ENCODE measurements at regions not wholly inside any gene's neighbourhood (a gene's known extent, or its start where the extent isn't known, plus 50 kb on each side); places are given as distances from the start of the nearest gene placed in this dataset.

- dilution Hi-C loops (cut with MboI; ENCODE audit: extremely low pct_ligation_motif_present, low sequenced_read_pairs) (no loop called here), intact Hi-C loops (cut with micrococcal nuclease) (no loop called here)
- no TSS peak for BruUV-seq (replicated peaks)
- H3K9ac ChIP-seq (replicated peaks; ENCODE audit: extremely low read depth, insufficient read depth, low read length), result no peak overlapping the region
- peaks cover 4% of the 10 kb centered on the region for H3K9me3 ChIP-seq (replicated peaks; ENCODE audit: control insufficient read depth, insufficient read depth, low read length)
- no peak overlapping the region for H3K4me2 ChIP-seq (ENCODE audit: insufficient read depth, low read length)
- no peaks in the 10 kb centered on the region for H3K9me1 ChIP-seq (replicated peaks; ENCODE audit: control insufficient read depth, extremely low read depth, insufficient read depth, low read length)
- H3K4me1 ChIP-seq (ENCODE audit: control insufficient read depth, extremely low read depth, insufficient read depth, low read length), result no peaks in the 10 kb centered on the region
- POLR2A ChIA-PET, result no interaction called here
- CTCF ChIA-PET, result no interaction called here
- no peak for FAIRE-seq
- no peak for TF ChIP-seq POLR2A (IDR thresholded peaks at IDR 0.05; ENCODE audit: low read depth, low read length)
- no peak for TF ChIP-seq POLR2AphosphoS5 (IDR thresholded peaks at IDR 0.05; ENCODE audit: insufficient read depth, low read depth, low read length)
- no peak for TF ChIP-seq EZH2 (IDR thresholded peaks at IDR 0.05; ENCODE audit: borderline replicate concordance, low read depth, low read length, severe bottlenecking)
- no peaks in the 10 kb centered on the region for H3K79me2 ChIP-seq (ENCODE audit: control insufficient read depth, insufficient read depth, low read length)
- no peaks in the 10 kb centered on the region for H3K36me3 ChIP-seq (ENCODE audit: control insufficient read depth in 2 of 2, extremely low read depth in 1 of 2, insufficient read depth in 2 of 2, low read length in 2 of 2)
- H3K27ac ChIP-seq (ENCODE audit: insufficient read depth, low read depth, low read length), result no peak overlapping the region
- no peaks in the 10 kb centered on the region for H3K27me3 ChIP-seq (ENCODE audit: control insufficient read depth in 2 of 2, insufficient read depth in 2 of 2, low read length in 2 of 2)
- no peak overlapping the region for H2AFZ ChIP-seq (ENCODE audit: low read depth, low read length)
- H3K4me3 ChIP-seq (replicated peaks in 1 of 3; ENCODE audit: insufficient read depth in 1 of 3, low read depth in 1 of 3, low read length in 3 of 3), result no peak overlapping the region
- no peaks in the 10 kb centered on the region for H4K20me1 ChIP-seq (replicated peaks; ENCODE audit: control insufficient read depth, extremely low read depth, insufficient read depth, low read length)
- no peak for DNase-seq (ENCODE audit: low read depth, low spot score)
Observed at GRCh38 chr14:43362586-43362985, 1144.5 kb downstream of the FSCB start.

GRCh38 chr14:43361751-43362150 is 1145.3 kb downstream of the FSCB start:
- no peak overlapping the region for H3K4me3 ChIP-seq (replicated peaks in 1 of 3; ENCODE audit: insufficient read depth in 1 of 3, low read depth in 1 of 3, low read length in 3 of 3)
- ChIA-PET POLR2A (no interaction called here), CTCF (no interaction called here)
- H3K4me2 ChIP-seq (ENCODE audit: insufficient read depth, low read length), result no peak overlapping the region
- DNase-seq (ENCODE audit: low read depth, low spot score) (no peak), FAIRE-seq (no peak)
- dilution Hi-C loops (cut with MboI; ENCODE audit: extremely low pct_ligation_motif_present, low sequenced_read_pairs) (no loop called here), intact Hi-C loops (cut with micrococcal nuclease) (no loop called here)
- no peak overlapping the region for H3K27ac ChIP-seq (ENCODE audit: insufficient read depth, low read depth, low read length)
- BruUV-seq (replicated peaks), result no TSS peak
- TF ChIP-seq MAX (IDR thresholded peaks at IDR 0.05; ENCODE audit: insufficient read depth, insufficient read length) (no peak), POLR2AphosphoS5 (IDR thresholded peaks at IDR 0.05; ENCODE audit: insufficient read depth, low read depth, low read length) (no peak), EZH2 (IDR thresholded peaks at IDR 0.05; ENCODE audit: borderline replicate concordance, low read depth, low read length, severe bottlenecking) (no peak), POLR2A (IDR thresholded peaks at IDR 0.05; ENCODE audit: low read depth, low read length) (no peak), GATA2 (IDR thresholded peaks at IDR 0.05; ENCODE audit: insufficient read depth, insufficient read length, low read depth, low read length) (no peak)
- H3K36me3 ChIP-seq (ENCODE audit: control insufficient read depth in 2 of 2, extremely low read depth in 1 of 2, insufficient read depth in 2 of 2, low read length in 2 of 2), result no peaks in the 10 kb centered on the region
- no peak overlapping the region for H3K9ac ChIP-seq (replicated peaks; ENCODE audit: extremely low read depth, insufficient read depth, low read length)
- H3K27me3 ChIP-seq (ENCODE audit: control insufficient read depth in 2 of 2, insufficient read depth in 2 of 2, low read length in 2 of 2), result no peaks in the 10 kb centered on the region
- H3K79me2 ChIP-seq (ENCODE audit: control insufficient read depth, insufficient read depth, low read length), result no peaks in the 10 kb centered on the region
- H2AFZ ChIP-seq (ENCODE audit: low read depth, low read length), result no peak overlapping the region
- no peaks in the 10 kb centered on the region for H4K20me1 ChIP-seq (replicated peaks; ENCODE audit: control insufficient read depth, extremely low read depth, insufficient read depth, low read length)
- peaks cover 4% of the 10 kb centered on the region for H3K9me3 ChIP-seq (replicated peaks; ENCODE audit: control insufficient read depth, insufficient read depth, low read length)
- H3K9me1 ChIP-seq (replicated peaks; ENCODE audit: control insufficient read depth, extremely low read depth, insufficient read depth, low read length), result no peaks in the 10 kb centered on the region
- H3K4me1 ChIP-seq (ENCODE audit: control insufficient read depth, extremely low read depth, insufficient read depth, low read length), result no peaks in the 10 kb centered on the region

All from endothelial cell of umbilical vein (primary cell).